Endodermal cell (in vitro differentiated cells): ENCODE measurements at regions not wholly inside any gene's neighbourhood (a gene's known extent, or its start where the extent isn't known, plus 50 kb on each side); places are given as distances from the start of the nearest gene placed in this dataset.

Experiments
- DNase-seq: peaks from one replicate; pipeline ENCODE4 v3.0.0-alpha.2; 2017
- H3K27ac ChIP-seq: 2 replicates; pipeline ENCODE4 v1.5.1; 2013; ENCODE audit warnings: mild to moderate bottlenecking, low read depth, low read length, moderate library complexity
- H3K27me3 ChIP-seq: 2 replicates; pipeline ENCODE4 v1.6.1; 2013; ENCODE audit warnings: mild to moderate bottlenecking, low read length, moderate library complexity; ENCODE audit not compliant: insufficient read depth, control insufficient read depth, poor library complexity, severe bottlenecking
- H3K36me3 ChIP-seq: 2 replicates; pipeline ENCODE4 v1.7.0; 2013; ENCODE audit warnings: mild to moderate bottlenecking, low read length, moderate library complexity; ENCODE audit not compliant: control insufficient read depth, insufficient read depth
- H3K4me1 ChIP-seq: one replicate; pipeline ENCODE4 v1.7.0; 2013; ENCODE audit warnings: low read length; ENCODE audit not compliant: control insufficient read depth, insufficient read depth
- H3K4me3 ChIP-seq: 2 replicates; pipeline ENCODE4 v1.5.1; 2013; ENCODE audit warnings: mild to moderate bottlenecking, low read length, moderate library complexity
- H3K9ac ChIP-seq: 2 replicates; pipeline ENCODE4 v1.6.1; 2013; ENCODE audit warnings: mild to moderate bottlenecking, low read length, moderate library complexity; ENCODE audit not compliant: poor library complexity, severe bottlenecking; ENCODE audit errors: extremely low read depth
- H3K9me3 ChIP-seq: 2 replicates; pipeline ENCODE4 v1.6.1; 2013; ENCODE audit warnings: mild to moderate bottlenecking, low read length, moderate library complexity; ENCODE audit not compliant: control insufficient read depth
- H3K27ac Mint-ChIP-seq: 2 replicates; pipeline ENCODE4 v1.8.0; 2020; ENCODE audit warnings: mixed read lengths
- H3K27me3 Mint-ChIP-seq: 2 replicates; pipeline ENCODE4 v1.8.0; 2021; ENCODE audit warnings: mild to moderate bottlenecking, mixed read lengths; ENCODE audit not compliant: insufficient read depth
- H3K36me3 Mint-ChIP-seq: 2 replicates; pipeline ENCODE4 v1.8.0; 2020; ENCODE audit warnings: low read depth, mixed read lengths
- H3K4me1 Mint-ChIP-seq: 2 replicates; pipeline ENCODE4 v1.8.0; 2020; ENCODE audit warnings: mixed read lengths
- H3K4me3 Mint-ChIP-seq: 2 replicates; pipeline ENCODE4 v1.8.0; 2020; ENCODE audit warnings: mild to moderate bottlenecking, moderate library complexity, mixed read lengths
- H3K9me3 Mint-ChIP-seq: 2 replicates; pipeline ENCODE4 v1.8.0; 2020; ENCODE audit warnings: mild to moderate bottlenecking, mixed read lengths
- WGBS, 2 experiments: methylation state at CpG; one replicate each; pipeline versions ENCODE4 v1.1.5 to v1.1.7; 2013; ENCODE audit warnings: missing lambda C conversion rate in 2 of 2, mixed read lengths in 1 of 2; ENCODE audit not compliant: insufficient coverage in 1 of 2, insufficient read length in 1 of 2; 5-methylcytosine and 5-hydroxymethylcytosine counted together
- TF ChIP-seq, protein P1 (sequence below): fragments of 200-600 bp; sonication (generic); conservative IDR thresholded peaks from 2 replicates; pipeline ENCODE4 v1.5.0; 2021; ENCODE audit warnings: antibody characterized with exemption, mild to moderate bottlenecking

DNA sequence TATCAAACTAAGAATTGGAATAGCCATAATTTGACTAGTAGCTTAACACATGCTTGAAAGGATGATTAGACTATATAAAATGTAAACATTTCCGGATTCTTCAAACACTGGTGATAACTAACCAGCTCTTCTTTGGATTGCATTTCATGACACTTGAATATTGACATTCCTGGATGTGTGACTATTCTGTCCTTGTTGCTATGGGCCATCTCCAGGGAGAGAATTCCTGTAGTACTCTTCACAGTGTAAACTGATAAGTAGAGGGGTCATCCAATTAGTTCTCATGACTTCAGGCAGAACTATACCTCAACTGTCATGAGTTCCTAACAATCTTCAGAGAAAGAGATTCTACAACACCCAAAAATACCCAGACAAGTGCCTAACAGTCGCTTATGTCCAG is 1026.7 kb upstream of the TENM3 start:
- 60 to 92% methylated on average over 2 of the region's 2 CpGs for WGBS, 2 experiments
- Histone ChIP-seq H3K9ac (no peak overlapping the region), H3K4me3 (no peak overlapping the region), H3K27me3 (no peaks in the 10 kb centered on the region), H3K4me1 (peaks cover 4% of the 10 kb centered on the region), H3K27ac (no peak overlapping the region), H3K36me3 (no peaks in the 10 kb centered on the region), H3K9me3 (no peaks in the 10 kb centered on the region)
- H3K36me3 Mint-ChIP-seq = no peaks in the 10 kb centered on the region
- peaks cover 11% of the 10 kb centered on the region for H3K4me1 Mint-ChIP-seq
- H3K27me3 Mint-ChIP-seq = no peaks in the 10 kb centered on the region
- H3K27ac Mint-ChIP-seq = no peak overlapping the region
- no peak overlapping the region for H3K4me3 Mint-ChIP-seq
- TF ChIP-seq, protein P1, sequence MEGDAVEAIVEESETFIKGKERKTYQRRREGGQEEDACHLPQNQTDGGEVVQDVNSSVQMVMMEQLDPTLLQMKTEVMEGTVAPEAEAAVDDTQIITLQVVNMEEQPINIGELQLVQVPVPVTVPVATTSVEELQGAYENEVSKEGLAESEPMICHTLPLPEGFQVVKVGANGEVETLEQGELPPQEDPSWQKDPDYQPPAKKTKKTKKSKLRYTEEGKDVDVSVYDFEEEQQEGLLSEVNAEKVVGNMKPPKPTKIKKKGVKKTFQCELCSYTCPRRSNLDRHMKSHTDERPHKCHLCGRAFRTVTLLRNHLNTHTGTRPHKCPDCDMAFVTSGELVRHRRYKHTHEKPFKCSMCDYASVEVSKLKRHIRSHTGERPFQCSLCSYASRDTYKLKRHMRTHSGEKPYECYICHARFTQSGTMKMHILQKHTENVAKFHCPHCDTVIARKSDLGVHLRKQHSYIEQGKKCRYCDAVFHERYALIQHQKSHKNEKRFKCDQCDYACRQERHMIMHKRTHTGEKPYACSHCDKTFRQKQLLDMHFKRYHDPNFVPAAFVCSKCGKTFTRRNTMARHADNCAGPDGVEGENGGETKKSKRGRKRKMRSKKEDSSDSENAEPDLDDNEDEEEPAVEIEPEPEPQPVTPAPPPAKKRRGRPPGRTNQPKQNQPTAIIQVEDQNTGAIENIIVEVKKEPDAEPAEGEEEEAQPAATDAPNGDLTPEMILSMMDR = no peak
- no peak for DNase-seq
- no peaks in the 10 kb centered on the region for H3K9me3 Mint-ChIP-seq

DNA sequence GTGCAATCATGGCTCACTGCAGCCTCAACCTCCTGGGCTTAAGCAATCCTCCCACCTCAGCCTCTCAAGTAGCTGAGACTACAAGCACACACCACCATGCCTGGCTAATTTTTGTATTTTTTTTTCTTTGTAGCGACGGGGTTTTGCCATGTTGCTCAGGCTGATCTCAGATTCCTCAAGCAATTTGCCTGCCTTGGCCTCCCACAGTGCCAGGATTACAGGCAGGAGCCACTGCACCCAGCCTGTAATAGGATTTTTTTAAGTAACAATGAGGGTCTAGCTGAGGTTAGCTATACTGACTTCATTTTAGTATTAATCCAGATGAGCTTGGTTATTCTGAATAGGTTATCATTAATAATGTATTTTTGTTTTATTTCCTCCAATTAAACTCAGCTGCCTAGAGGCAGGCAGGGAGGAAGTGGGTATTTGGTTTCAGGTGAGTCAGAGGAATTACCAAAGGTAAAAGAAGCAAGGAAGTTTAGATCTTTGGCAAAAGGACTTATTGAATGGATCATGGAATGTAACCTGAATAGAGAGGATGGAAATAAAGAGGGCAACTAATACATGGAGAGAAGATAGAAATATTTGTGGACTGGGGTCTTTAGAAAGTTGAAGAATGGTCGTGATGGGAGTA is 1023.3 kb upstream of the TENM3 start:
- no peaks in the 10 kb centered on the region for H3K36me3 Mint-ChIP-seq
- H3K27me3 Mint-ChIP-seq = no peaks in the 10 kb centered on the region
- H3K4me1 ChIP-seq = peaks cover 4% of the 10 kb centered on the region
- H3K9ac ChIP-seq = no peak overlapping the region
- no peak overlapping the region for H3K4me3 ChIP-seq
- no peaks in the 10 kb centered on the region for H3K36me3 ChIP-seq
- DNase-seq = peak; percentile 55
- H3K27ac Mint-ChIP-seq = no peak overlapping the region
- no peaks in the 10 kb centered on the region for H3K9me3 Mint-ChIP-seq
- H3K27me3 ChIP-seq = no peaks in the 10 kb centered on the region
- no peak overlapping the region for H3K27ac ChIP-seq
- peaks cover 20% of the 10 kb centered on the region for H3K4me1 Mint-ChIP-seq
- no peak overlapping the region for H3K4me3 Mint-ChIP-seq
- no peaks in the 10 kb centered on the region for H3K9me3 ChIP-seq
- TF ChIP-seq, protein P1 = no peak
- WGBS, 2 experiments = 60 to 69% methylated on average over 1 to 3 of the region's 3 CpGs

DNA sequence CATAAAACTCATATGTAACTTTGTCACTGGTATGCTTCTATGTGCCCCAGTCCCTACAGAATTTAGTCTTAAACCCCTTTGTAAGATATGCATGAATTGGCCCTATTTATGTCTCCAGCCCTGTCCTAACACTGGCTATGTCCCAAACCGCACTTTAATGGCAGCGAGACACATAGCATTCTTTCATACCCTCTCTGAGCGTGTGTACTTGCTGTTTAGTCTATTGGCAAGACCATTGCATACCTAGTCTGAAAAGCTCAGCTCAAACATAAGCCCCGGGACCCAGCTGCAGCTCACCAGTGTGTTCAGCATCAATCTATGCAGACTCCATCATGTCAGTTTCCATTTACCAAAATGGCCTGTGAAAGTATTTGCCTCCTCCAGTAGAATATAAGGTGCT is 1018.4 kb upstream of the TENM3 start:
- Mint-ChIP-seq H3K27ac (no peak overlapping the region), H3K36me3 (no peaks in the 10 kb centered on the region), H3K4me3 (no peak overlapping the region), H3K4me1 (peaks cover 34% of the 10 kb centered on the region), H3K27me3 (no peaks in the 10 kb centered on the region), H3K9me3 (no peaks in the 10 kb centered on the region)
- no peaks in the 10 kb centered on the region for H3K9me3 ChIP-seq
- H3K9ac ChIP-seq = no peak overlapping the region
- DNase-seq = no peak
- no peaks in the 10 kb centered on the region for H3K27me3 ChIP-seq
- peaks cover 17% of the 10 kb centered on the region for H3K4me1 ChIP-seq
- no peak overlapping the region for H3K27ac ChIP-seq
- WGBS, 2 experiments = 93 to 98% methylated on average over 4 of the region's 4 CpGs
- H3K4me3 ChIP-seq = no peak overlapping the region
- no peaks in the 10 kb centered on the region for H3K36me3 ChIP-seq
- TF ChIP-seq, protein P1 = no peak
